ENCODE measurements at regions not wholly inside any gene's neighbourhood (a gene's known extent, or its start where the extent isn't known, plus 50 kb on each side); places are given as distances from the start of the nearest gene placed in this dataset.

- DNase-seq, result no peak
Observed at GRCh38 chr2:727071-727470, 49.9 kb upstream of the TMEM18 start.

More at GRCh38 chr2:727071-727470, 49.9 kb upstream of the TMEM18 start:
- TF ChIP-seq GATA1 (IDR thresholded peaks at IDR 0.05; ENCODE audit: low read depth, low read length), result no peak

Measured in erythroblast (primary cell).